ENCODE measurements at regions not wholly inside any gene's neighbourhood (a gene's known extent, or its start where the extent isn't known, plus 50 kb on each side); places are given as distances from the start of the nearest gene placed in this dataset.

DNA sequence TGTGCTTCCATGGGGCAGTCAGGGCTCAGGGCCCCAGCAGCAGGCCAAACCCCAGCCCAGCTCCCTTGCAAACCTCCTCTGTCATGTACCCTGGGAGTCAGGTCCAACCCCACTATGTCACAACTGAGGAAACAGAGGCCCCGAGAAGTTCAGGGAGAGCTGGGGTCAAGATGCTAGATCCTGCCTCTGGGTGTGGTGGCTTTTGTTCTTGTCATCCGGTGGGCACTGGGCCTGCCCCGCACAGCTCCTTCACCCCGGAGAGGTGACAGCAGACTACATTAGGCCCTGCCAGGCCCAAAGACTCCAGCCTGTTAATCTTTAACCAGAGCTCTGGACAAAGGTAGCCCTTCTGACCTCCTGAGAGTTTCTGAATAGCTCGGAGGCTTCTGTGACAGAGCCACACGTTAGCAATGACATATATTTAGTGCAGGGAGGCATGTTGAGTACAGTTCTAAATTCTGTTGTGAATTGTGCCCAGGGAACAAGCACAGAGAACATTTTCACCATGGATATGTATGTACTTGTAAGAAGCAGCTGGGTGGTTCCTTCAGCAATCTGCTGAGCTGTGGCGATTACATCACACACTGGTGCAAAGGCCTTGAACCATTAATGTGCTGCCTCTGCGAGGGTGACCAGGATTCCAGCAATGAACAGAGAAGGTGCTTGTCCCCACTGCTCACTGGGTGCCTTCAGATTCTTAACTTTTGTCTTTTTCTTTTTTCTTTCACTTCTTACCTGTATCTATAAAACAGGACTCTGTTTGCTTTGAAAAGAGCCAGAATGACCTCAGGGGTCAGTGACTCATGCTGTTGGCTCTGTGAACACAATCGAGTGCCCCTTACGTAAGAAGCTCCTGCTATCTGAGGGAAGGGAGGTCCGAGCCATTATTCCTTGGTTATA lies 102.8 kb downstream of the RHOU start (continued):
- TF ChIP-seq, protein P1, sequence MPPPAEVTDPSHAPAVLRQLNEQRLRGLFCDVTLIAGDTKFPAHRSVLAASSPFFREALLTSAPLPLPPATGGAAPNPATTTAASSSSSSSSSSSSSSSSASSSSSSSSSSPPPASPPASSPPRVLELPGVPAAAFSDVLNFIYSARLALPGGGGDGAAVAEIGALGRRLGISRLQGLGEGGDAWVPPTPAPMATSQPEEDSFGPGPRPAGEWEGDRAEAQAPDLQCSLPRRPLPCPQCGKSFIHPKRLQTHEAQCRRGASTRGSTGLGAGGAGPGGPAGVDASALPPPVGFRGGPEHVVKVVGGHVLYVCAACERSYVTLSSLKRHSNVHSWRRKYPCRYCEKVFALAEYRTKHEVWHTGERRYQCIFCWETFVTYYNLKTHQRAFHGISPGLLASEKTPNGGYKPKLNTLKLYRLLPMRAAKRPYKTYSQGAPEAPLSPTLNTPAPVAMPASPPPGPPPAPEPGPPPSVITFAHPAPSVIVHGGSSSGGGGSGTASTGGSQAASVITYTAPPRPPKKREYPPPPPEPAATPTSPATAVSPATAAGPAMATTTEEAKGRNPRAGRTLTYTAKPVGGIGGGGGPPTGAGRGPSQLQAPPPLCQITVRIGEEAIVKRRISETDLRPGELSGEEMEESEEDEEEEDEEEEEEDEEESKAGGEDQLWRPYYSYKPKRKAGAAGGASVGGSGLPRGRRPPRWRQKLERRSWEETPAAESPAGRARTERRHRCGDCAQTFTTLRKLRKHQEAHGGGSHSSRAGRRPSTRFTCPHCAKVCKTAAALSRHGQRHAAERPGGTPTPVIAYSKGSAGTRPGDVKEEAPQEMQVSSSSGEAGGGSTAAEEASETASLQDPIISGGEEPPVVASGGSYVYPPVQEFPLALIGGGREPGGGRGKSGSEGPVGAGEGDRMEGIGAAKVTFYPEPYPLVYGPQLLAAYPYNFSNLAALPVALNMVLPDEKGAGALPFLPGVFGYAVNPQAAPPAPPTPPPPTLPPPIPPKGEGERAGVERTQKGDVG (CRISPR knock-in tag; IDR thresholded peaks at IDR 0.05; ENCODE audit: borderline replicate concordance): 0 out of 2 replicates have a peak, but pooled peaks have one; percentile 40
- TF ChIP-seq ZNF414 (CRISPR knock-in tag; IDR thresholded peaks at IDR 0.05) (no peak), EZH2 (conservative IDR thresholded peaks at IDR 0.05; ENCODE audit: low read depth, low read length) (no peak), BCL6 (CRISPR knock-in tag; IDR thresholded peaks at IDR 0.05) (peak; percentile 81), ZNF512B (CRISPR knock-in tag; IDR thresholded peaks at IDR 0.05; ENCODE audit: borderline replicate concordance) (0 out of 2 replicates have a peak, but pooled peaks have one; percentile 24), FOXK1 (CRISPR knock-in tag; IDR thresholded peaks at IDR 0.05; ENCODE audit: borderline replicate concordance, low read depth) (peak; percentile 86; the same call in 1 of the 2 replicates), ZNF772 (CRISPR knock-in tag; IDR thresholded peaks at IDR 0.05) (no peak), ZNF549 (CRISPR knock-in tag; IDR thresholded peaks at IDR 0.05) (no peak), ZNF143 (CRISPR knock-in tag; IDR thresholded peaks at IDR 0.05) (no peak), RFX1 (IDR thresholded peaks at IDR 0.05) (no peak)
- TF ChIP-seq, protein P2, sequence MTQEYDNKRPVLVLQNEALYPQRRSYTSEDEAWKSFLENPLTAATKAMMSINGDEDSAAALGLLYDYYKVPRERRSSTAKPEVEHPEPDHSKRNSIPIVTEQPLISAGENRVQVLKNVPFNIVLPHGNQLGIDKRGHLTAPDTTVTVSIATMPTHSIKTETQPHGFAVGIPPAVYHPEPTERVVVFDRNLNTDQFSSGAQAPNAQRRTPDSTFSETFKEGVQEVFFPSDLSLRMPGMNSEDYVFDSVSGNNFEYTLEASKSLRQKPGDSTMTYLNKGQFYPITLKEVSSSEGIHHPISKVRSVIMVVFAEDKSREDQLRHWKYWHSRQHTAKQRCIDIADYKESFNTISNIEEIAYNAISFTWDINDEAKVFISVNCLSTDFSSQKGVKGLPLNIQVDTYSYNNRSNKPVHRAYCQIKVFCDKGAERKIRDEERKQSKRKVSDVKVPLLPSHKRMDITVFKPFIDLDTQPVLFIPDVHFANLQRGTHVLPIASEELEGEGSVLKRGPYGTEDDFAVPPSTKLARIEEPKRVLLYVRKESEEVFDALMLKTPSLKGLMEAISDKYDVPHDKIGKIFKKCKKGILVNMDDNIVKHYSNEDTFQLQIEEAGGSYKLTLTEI (CRISPR knock-in tag; conservative IDR thresholded peaks at IDR 0.05): no peak

Data from HepG2 (cell line).